Bronchial epithelial cell (primary cell): ENCODE measurements at regions not wholly inside any gene's neighbourhood (a gene's known extent, or its start where the extent isn't known, plus 50 kb on each side); places are given as distances from the start of the nearest gene placed in this dataset.

ENCODE experiments used
- DNase-seq: peaks from one replicate; pipeline ENCODE4 v3.0.0-alpha.2; 2010; ENCODE audit warnings: low read depth
- FAIRE-seq: peaks from 2 replicates; lab custom pipeline; 2011; peaks lifted over from hg19 to GRCh38; lab: Jason Lieb, UNC
- H3K27me3 ChIP-seq: 2 replicates; pipeline ENCODE4 v1.5.1; 2011; ENCODE audit warnings: low read length; ENCODE audit not compliant: control insufficient read depth, insufficient read depth
- H3K36me3 ChIP-seq: 2 replicates; pipeline ENCODE4 v1.5.1; 2011; ENCODE audit warnings: low read length; ENCODE audit not compliant: control insufficient read depth, insufficient read depth
- H3K4me3 ChIP-seq: 2 replicates; pipeline ENCODE4 v1.5.1; 2011; ENCODE audit warnings: mild to moderate bottlenecking, low read depth, low read length, control low read depth
- CTCF ChIP-seq: IDR thresholded peaks from 2 replicates; pipeline ENCODE4 v1.5.1; 2011; ENCODE audit warnings: mild to moderate bottlenecking, moderate library complexity, low read length, control low read depth, inconsistent platforms; ENCODE audit not compliant: insufficient read depth, severe bottlenecking

GRCh38 chr4:27271555-27271954, 410.9 kb downstream of the STIM2 start:
- no peak for TF ChIP-seq CTCF
- Histone ChIP-seq H3K4me3 (no peak overlapping the region), H3K36me3 (no peaks in the 10 kb centered on the region), H3K27me3 (no peaks in the 10 kb centered on the region)
- FAIRE-seq (no peak), DNase-seq (no peak)

GRCh38 chr4:27272217-27272616, 411.6 kb downstream of the STIM2 start:
- H3K36me3 ChIP-seq = no peaks in the 10 kb centered on the region
- FAIRE-seq = no peak
- no peak for TF ChIP-seq CTCF
- H3K4me3 ChIP-seq = no peak overlapping the region
- DNase-seq = no peak
- no peaks in the 10 kb centered on the region for H3K27me3 ChIP-seq

- DNase-seq = no peak
- Histone ChIP-seq H3K4me3 (no peak overlapping the region), H3K27me3 (no peaks in the 10 kb centered on the region), H3K36me3 (no peaks in the 10 kb centered on the region)
- no peak for TF ChIP-seq CTCF
- FAIRE-seq = no peak
Observed at GRCh38 chr4:27276307-27277073, 415.8 kb downstream of the STIM2 start.

GRCh38 chr4:27278615-27279375, 418.2 kb downstream of the STIM2 start:
- Histone ChIP-seq H3K36me3 (no peaks in the 10 kb centered on the region), H3K27me3 (no peaks in the 10 kb centered on the region), H3K4me3 (no peak overlapping the region)
- DNase-seq = peak; percentile 10
- FAIRE-seq = no peak
- TF ChIP-seq CTCF = no peak

- H3K36me3 ChIP-seq = no peaks in the 10 kb centered on the region
Observed at GRCh38 chr4:27288496-27288895, 427.9 kb downstream of the STIM2 start.

More at GRCh38 chr4:27288496-27288895, 427.9 kb downstream of the STIM2 start:
- no peaks in the 10 kb centered on the region for H3K27me3 ChIP-seq
- DNase-seq = no peak
- H3K4me3 ChIP-seq = no peak overlapping the region
- FAIRE-seq = peak; percentile 92
- TF ChIP-seq CTCF = no peak
